ENCODE measurements at regions not wholly inside any gene's neighbourhood (a gene's known extent, or its start where the extent isn't known, plus 50 kb on each side); places are given as distances from the start of the nearest gene placed in this dataset.

DNA sequence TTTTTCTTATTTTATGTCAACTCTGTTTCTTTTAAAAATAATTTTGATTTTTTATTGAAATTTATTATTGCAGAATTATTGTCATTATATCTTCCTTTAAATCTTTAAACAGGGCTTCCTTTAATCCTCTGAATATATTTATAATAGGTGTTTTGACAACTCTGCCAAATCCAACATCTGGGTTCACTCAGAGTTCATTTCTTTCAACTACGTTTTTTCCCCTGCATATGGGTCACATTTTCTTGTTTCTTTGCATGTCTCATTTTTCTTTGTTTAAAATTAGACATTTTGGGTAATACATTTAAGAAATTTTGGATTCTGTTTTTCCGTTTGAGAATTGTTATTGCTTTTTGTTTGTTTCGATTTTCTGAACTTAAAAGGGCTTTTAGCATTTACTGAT, 655.1 kb upstream of the CITED2 start:
- no peak for TF ChIP-seq CTCF (IDR thresholded peaks at IDR 0.05; ENCODE audit: borderline replicate concordance, control extremely low read depth, extremely low read depth, insufficient read depth, missing control alignments)
- DNase-seq (ENCODE audit: low spot score): no peak
- in situ Hi-C loops (cut with MboI; ENCODE audit: low sequenced_read_pairs, unreplicated experiment): no loop called here

DNA sequence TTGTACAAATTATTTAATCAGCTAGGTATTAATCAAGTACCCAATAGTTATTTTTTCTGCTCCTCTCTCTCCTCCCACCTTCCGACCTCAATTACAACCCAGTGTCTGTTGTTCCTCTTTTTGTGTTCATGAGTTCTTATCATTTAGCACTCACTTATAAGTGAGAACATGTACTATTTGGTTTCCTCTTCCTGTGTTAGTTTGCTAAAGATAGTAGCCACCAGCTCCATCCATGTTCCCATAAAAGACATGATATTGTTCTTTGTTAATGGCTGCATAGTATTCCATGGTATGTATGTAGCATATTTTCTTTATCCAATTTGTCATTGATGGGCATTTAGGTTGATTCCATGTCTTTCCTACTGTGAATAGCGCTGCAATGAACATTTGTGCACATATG, 652.8 kb upstream of the CITED2 start:
- no peak for DNase-seq (ENCODE audit: low spot score)

GRCh38 chr6:140026546-140026945, 652.1 kb upstream of the CITED2 start:
- in situ Hi-C loops (cut with MboI; ENCODE audit: low sequenced_read_pairs, unreplicated experiment): no loop called here
- no peak for DNase-seq (ENCODE audit: low spot score)
- TF ChIP-seq CTCF (IDR thresholded peaks at IDR 0.05; ENCODE audit: borderline replicate concordance, control extremely low read depth, extremely low read depth, insufficient read depth, missing control alignments): no peak

More for the DNA sequence above, 652.8 kb upstream of the CITED2 start:
- no peak for TF ChIP-seq CTCF (IDR thresholded peaks at IDR 0.05; ENCODE audit: borderline replicate concordance, control extremely low read depth, extremely low read depth, insufficient read depth, missing control alignments)
- in situ Hi-C loops (cut with MboI; ENCODE audit: low sequenced_read_pairs, unreplicated experiment): no loop called here

DNA sequence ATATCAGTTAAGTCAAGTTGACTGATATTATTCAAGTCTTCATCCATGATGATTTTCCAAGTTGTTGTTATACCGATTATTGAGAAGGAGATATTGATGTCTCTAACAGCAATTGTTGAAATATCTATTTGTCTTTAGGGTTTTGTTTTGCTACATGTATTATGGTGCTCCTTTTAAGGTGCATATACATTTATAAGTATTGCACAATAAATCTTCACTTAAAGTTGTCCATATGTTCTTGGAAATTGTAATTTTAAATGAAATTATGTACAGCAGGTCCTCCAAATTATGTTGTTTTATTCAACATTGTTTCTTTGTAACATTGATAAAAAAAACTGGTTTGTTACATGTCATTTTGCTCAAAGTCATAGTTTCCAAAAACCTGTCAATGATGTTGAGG, 650.7 kb upstream of the CITED2 start:
- TF ChIP-seq CTCF (IDR thresholded peaks at IDR 0.05; ENCODE audit: borderline replicate concordance, control extremely low read depth, extremely low read depth, insufficient read depth, missing control alignments): no peak
- in situ Hi-C loops (cut with MboI; ENCODE audit: low sequenced_read_pairs, unreplicated experiment): no loop called here
- no peak for DNase-seq (ENCODE audit: low spot score)

DNA sequence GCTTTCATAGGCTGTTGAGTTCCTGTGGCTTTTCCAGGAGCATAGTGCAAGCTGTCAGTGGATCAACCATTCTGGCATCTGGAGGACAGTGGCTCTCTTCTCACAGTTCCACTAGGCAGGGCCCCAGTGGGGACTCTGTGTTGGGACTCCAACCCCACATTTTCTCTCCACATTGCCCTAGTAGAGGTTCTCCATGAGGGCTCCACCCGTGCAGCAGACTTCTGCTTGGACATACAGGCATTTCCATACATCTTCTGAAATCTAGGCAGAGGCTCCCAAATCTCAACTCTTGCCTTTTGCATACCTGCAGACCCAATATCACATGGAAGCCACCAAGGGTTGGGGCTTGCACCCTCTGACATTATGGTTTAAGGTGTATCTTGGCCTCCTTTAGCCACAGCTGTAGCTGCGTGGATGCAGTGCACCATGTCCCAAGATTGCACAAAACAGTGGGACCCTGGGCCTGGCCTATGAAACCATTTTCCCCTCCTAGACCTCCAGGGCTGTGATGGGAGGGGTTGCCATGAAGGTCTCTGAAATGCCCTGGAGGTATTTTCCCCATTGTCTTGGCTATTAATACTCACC, 645.9 kb upstream of the CITED2 start:
- DNase-seq (ENCODE audit: low spot score): no peak
- no peak for TF ChIP-seq CTCF (IDR thresholded peaks at IDR 0.05; ENCODE audit: borderline replicate concordance, control extremely low read depth, extremely low read depth, insufficient read depth, missing control alignments)
- in situ Hi-C loops (cut with MboI; ENCODE audit: low sequenced_read_pairs, unreplicated experiment): no loop called here

DNA sequence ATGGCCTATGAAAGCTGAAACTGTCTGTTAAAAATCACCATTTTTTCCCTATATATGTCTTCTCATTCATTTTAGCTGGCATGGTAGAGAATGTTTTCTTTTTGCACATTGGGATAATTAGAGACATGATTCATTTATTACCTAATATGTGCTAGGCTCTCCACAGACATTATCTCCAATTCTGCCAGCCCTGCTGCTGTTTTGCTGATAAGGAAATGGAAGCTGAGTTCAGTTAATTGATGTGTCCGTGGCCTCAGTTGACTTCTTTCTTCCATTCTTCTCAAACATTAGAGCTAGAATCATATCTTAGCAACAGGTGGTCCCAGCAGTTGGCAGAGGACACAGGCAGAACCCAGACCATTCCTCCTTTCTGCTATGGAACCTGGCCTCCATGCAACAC, 644.1 kb upstream of the CITED2 start:
- no peak for DNase-seq (ENCODE audit: low spot score)
- in situ Hi-C loops (cut with MboI; ENCODE audit: low sequenced_read_pairs, unreplicated experiment): no loop called here
- no peak for TF ChIP-seq CTCF (IDR thresholded peaks at IDR 0.05; ENCODE audit: borderline replicate concordance, control extremely low read depth, extremely low read depth, insufficient read depth, missing control alignments)

DNA sequence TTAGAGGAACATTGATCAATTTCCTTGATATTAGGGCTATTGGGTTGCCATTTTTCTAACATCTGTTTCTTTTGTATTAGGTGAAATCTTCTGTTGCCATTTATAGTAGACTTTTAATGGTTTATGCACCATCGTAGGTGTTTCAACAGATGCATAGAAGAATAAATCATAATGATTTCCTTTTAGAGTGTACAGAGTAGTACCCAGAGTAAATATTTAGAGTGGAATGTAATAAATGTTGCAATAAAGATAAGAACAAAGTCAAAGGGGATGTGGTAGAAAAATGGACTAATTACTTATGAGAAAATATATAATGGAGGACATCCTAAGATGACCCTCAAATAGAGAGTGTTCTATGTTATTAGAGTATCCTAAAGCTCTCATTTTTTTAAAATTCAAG, 643.0 kb upstream of the CITED2 start:
- DNase-seq (ENCODE audit: low spot score): no peak
- no peak for TF ChIP-seq CTCF (IDR thresholded peaks at IDR 0.05; ENCODE audit: borderline replicate concordance, control extremely low read depth, extremely low read depth, insufficient read depth, missing control alignments)
- in situ Hi-C loops (cut with MboI; ENCODE audit: low sequenced_read_pairs, unreplicated experiment): no loop called here
